Neural cell (in vitro differentiated cells): ENCODE measurements at regions not wholly inside any gene's neighbourhood (a gene's known extent, or its start where the extent isn't known, plus 50 kb on each side); places are given as distances from the start of the nearest gene placed in this dataset.

Experiments
- H2AFZ ChIP-seq: fragments of 200-600, 300-800 bp; sonication (generic), shearing (Covaris generic); 2 replicates; pipeline ENCODE4 v1.6.0; 2014; ENCODE audit warnings: low read depth, mild to moderate bottlenecking, antibody characterized with exemption, low read length, moderate library complexity
- H3F3A ChIP-seq: fragments of 200-600 bp; shearing (Covaris generic); 2 replicates; pipeline ENCODE4 v1.6.1; 2016; ENCODE audit warnings: mild to moderate bottlenecking, moderate library complexity, mixed read lengths, antibody characterized with exemption, low read length; ENCODE audit not compliant: insufficient read depth, poor library complexity, severe bottlenecking
- H3K27ac ChIP-seq: fragments of 200-600, 300-800 bp; sonication (generic), shearing (Covaris generic); 2 replicates; pipeline ENCODE4 v1.5.1; 2014; ENCODE audit warnings: mild to moderate bottlenecking, low read length, moderate library complexity
- H3K27me3 ChIP-seq: fragments of 300-800, 200-600 bp; sonication (generic), shearing (Covaris generic); 2 replicates; pipeline ENCODE4 v1.6.0; 2014; ENCODE audit warnings: mild to moderate bottlenecking, low read depth, low read length, moderate library complexity; ENCODE audit not compliant: insufficient read depth
- H3K36me3 ChIP-seq: fragments of 300-800, 200-600 bp; sonication (generic), shearing (Covaris generic); 2 replicates; pipeline ENCODE4 v1.5.1; 2014; ENCODE audit warnings: mild to moderate bottlenecking, antibody characterized with exemption, low read length, moderate library complexity; ENCODE audit not compliant: insufficient read depth
- H3K4me2 ChIP-seq: fragments of 300-800, 200-600 bp; sonication (generic), shearing (Covaris generic); 2 replicates; pipeline ENCODE4 v1.6.0; 2014; ENCODE audit warnings: mild to moderate bottlenecking, low read length
- H3K4me3 ChIP-seq: fragments of 300-800, 200-600 bp; sonication (generic), shearing (Covaris generic); 2 replicates; pipeline ENCODE4 v1.5.1; 2014; ENCODE audit warnings: mild to moderate bottlenecking, low read length, moderate library complexity
- H3K79me2 ChIP-seq: fragments of 200-600 bp; shearing (Covaris generic); replicated peaks from 2 replicates; pipeline ENCODE4 v1.6.0; 2014; ENCODE audit warnings: mild to moderate bottlenecking, low read length, moderate library complexity; ENCODE audit not compliant: insufficient read depth
- H3K9ac ChIP-seq: fragments of 300-800, 200-600 bp; sonication (generic), shearing (Covaris generic); 2 replicates; pipeline ENCODE4 v1.6.1; 2016; ENCODE audit warnings: mild to moderate bottlenecking, low read length, mixed read lengths
- H3K9me2 ChIP-seq: fragments of 200-600 bp; shearing (Covaris generic); 2 replicates; pipeline ENCODE4 v1.6.1; 2016; ENCODE audit warnings: mild to moderate bottlenecking, low read length, mixed read lengths; ENCODE audit not compliant: insufficient read depth
- H3K9me3 ChIP-seq: fragments of 200-600, 300-800 bp; sonication (generic), shearing (Covaris generic); 2 replicates; pipeline ENCODE4 v1.6.1; 2016; ENCODE audit warnings: mild to moderate bottlenecking, mixed run types, low read length, moderate library complexity, mixed read lengths
- H4K20me1 ChIP-seq: fragments of 200-600 bp; shearing (Covaris generic); 2 replicates; pipeline ENCODE4 v1.6.1; 2016; ENCODE audit warnings: mild to moderate bottlenecking, mixed run types; ENCODE audit not compliant: insufficient read depth
- CTCF ChIP-seq: fragments of 450-650 bp; IDR thresholded peaks from 2 replicates; pipeline ENCODE4 v1.5.1; 2014; ENCODE audit warnings: antibody characterized with exemption, mild to moderate bottlenecking, moderate library complexity; ENCODE audit not compliant: poor library complexity, severe bottlenecking
- EP300 ChIP-seq: fragments of 450-650 bp; conservative IDR thresholded peaks from 2 replicates; pipeline ENCODE4 v1.6.1; 2014; ENCODE audit warnings: antibody characterized with exemption, mild to moderate bottlenecking, moderate library complexity; ENCODE audit not compliant: poor library complexity, severe bottlenecking
- EZH2 ChIP-seq: fragments of 200-600, 300-800 bp; shearing (Covaris generic), sonication (generic); IDR thresholded peaks from 2 replicates; pipeline ENCODE4 v1.6.1; 2014; ENCODE audit warnings: antibody characterized with exemption, low read length, borderline replicate concordance, mild to moderate bottlenecking; ENCODE audit not compliant: insufficient read depth, poor library complexity, severe bottlenecking
- MXI1 ChIP-seq: fragments of 450-650 bp; conservative IDR thresholded peaks from 2 replicates; pipeline ENCODE4 v1.6.1; 2014; ENCODE audit warnings: antibody characterized with exemption, mild to moderate bottlenecking; ENCODE audit not compliant: poor library complexity, severe bottlenecking
- POLR2AphosphoS5 ChIP-seq: IDR thresholded peaks from 2 replicates; pipeline ENCODE4 v1.6.1; 2012
- RAD21 ChIP-seq: fragments of 450-650 bp; conservative IDR thresholded peaks from 2 replicates; pipeline ENCODE4 v1.6.1; 2014; ENCODE audit warnings: antibody characterized with exemption, mild to moderate bottlenecking, moderate library complexity
- SMC3 ChIP-seq: fragments of 450-650 bp; conservative IDR thresholded peaks from 2 replicates; pipeline ENCODE4 v1.6.1; 2014; ENCODE audit warnings: antibody characterized with exemption, mild to moderate bottlenecking, moderate library complexity; ENCODE audit not compliant: poor library complexity
- TAF1 ChIP-seq: IDR thresholded peaks from 2 replicates; pipeline ENCODE4 v1.6.1; 2012; ENCODE audit warnings: low read depth
- TF ChIP-seq, protein P1 (sequence below): IDR thresholded peaks from 2 replicates; pipeline ENCODE4 v1.6.1; 2012; ENCODE audit warnings: borderline replicate concordance

GRCh38 chr9:109910671-109911518 lies 130.9 kb downstream of the PALM2AKAP2 start:
- H4K20me1 ChIP-seq, result no peaks in the 10 kb centered on the region
- no peak overlapping the region for H3K9ac ChIP-seq
- no peaks in the 10 kb centered on the region for H3K9me3 ChIP-seq
- no peaks in the 10 kb centered on the region for H3K27me3 ChIP-seq
- H3K9me2 ChIP-seq, result no peaks in the 10 kb centered on the region
- H3K36me3 ChIP-seq, result no peaks in the 10 kb centered on the region
- no peaks in the 10 kb centered on the region for H3K79me2 ChIP-seq
- no peak overlapping the region for H3K4me3 ChIP-seq
- H3K27ac ChIP-seq, result no peak overlapping the region
- no peak for TF ChIP-seq POLR2AphosphoS5
- TF ChIP-seq EP300, result no peak
- TF ChIP-seq, protein P1, sequence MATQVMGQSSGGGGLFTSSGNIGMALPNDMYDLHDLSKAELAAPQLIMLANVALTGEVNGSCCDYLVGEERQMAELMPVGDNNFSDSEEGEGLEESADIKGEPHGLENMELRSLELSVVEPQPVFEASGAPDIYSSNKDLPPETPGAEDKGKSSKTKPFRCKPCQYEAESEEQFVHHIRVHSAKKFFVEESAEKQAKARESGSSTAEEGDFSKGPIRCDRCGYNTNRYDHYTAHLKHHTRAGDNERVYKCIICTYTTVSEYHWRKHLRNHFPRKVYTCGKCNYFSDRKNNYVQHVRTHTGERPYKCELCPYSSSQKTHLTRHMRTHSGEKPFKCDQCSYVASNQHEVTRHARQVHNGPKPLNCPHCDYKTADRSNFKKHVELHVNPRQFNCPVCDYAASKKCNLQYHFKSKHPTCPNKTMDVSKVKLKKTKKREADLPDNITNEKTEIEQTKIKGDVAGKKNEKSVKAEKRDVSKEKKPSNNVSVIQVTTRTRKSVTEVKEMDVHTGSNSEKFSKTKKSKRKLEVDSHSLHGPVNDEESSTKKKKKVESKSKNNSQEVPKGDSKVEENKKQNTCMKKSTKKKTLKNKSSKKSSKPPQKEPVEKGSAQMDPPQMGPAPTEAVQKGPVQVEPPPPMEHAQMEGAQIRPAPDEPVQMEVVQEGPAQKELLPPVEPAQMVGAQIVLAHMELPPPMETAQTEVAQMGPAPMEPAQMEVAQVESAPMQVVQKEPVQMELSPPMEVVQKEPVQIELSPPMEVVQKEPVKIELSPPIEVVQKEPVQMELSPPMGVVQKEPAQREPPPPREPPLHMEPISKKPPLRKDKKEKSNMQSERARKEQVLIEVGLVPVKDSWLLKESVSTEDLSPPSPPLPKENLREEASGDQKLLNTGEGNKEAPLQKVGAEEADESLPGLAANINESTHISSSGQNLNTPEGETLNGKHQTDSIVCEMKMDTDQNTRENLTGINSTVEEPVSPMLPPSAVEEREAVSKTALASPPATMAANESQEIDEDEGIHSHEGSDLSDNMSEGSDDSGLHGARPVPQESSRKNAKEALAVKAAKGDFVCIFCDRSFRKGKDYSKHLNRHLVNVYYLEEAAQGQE, result no peak
- TF ChIP-seq TAF1, result no peak
- no peak for TF ChIP-seq CTCF
- no peak for TF ChIP-seq MXI1
- TF ChIP-seq SMC3, result no peak
- no peaks in the 10 kb centered on the region for H3F3A ChIP-seq
- no peak overlapping the region for H3K4me2 ChIP-seq
- H2AFZ ChIP-seq, result no peak overlapping the region

DNA sequence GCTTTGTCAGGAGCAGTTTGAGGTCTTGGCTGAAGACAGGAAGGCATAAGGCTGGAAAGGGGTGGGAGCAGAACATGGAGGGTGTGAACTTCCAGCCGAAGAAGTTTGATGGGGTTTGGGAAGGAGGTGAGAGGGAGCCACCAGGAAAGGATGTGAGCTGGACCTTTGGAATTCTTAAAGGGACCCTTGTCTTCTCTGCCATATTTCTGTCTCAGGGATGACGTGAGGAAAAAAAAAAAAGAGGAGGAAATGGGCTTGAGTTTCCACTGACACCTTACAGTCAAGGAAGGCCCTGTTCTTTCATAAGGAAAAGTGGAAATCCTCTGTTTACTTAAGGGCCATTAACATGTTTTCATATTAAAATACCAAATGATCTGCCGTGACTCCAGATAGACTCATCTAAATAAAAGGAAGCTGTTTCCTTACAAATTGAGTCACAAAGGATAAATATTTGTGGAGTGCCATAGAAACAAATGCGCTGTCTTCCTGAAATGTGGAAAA lies 132.1 kb downstream of the PALM2AKAP2 start:
- no peaks in the 10 kb centered on the region for H3K9me3 ChIP-seq
- H3K4me3 ChIP-seq, result no peak overlapping the region
- no peak overlapping the region for H3K9ac ChIP-seq
- no peaks in the 10 kb centered on the region for H3F3A ChIP-seq
- no peaks in the 10 kb centered on the region for H3K27me3 ChIP-seq
- no peak overlapping the region for H3K27ac ChIP-seq
- no peaks in the 10 kb centered on the region for H3K79me2 ChIP-seq
- H3K36me3 ChIP-seq, result no peaks in the 10 kb centered on the region
- no peak for TF ChIP-seq CTCF
- TF ChIP-seq POLR2AphosphoS5, result no peak
- no peak for TF ChIP-seq EP300
- no peak for TF ChIP-seq EZH2
- TF ChIP-seq, protein P1, result no peak
- TF ChIP-seq SMC3, result no peak
- no peak for TF ChIP-seq RAD21
- no peak for TF ChIP-seq TAF1
- TF ChIP-seq MXI1, result no peak
- no peak overlapping the region for H3K4me2 ChIP-seq
- no peaks in the 10 kb centered on the region for H3K9me2 ChIP-seq
- no peaks in the 10 kb centered on the region for H4K20me1 ChIP-seq
- no peak overlapping the region for H2AFZ ChIP-seq
